NB4 (cell line): ENCODE measurements at regions not wholly inside any gene's neighbourhood (a gene's known extent, or its start where the extent isn't known, plus 50 kb on each side); places are given as distances from the start of the nearest gene placed in this dataset.
"Not testable (repeated sequence)": the region's sequence is repeated elsewhere in the genome, so short reads cannot be mapped to it uniquely, and the experiment has no call there.

Source experiments
- CTCF ChIP-seq: IDR thresholded peaks from one replicate; pipeline ENCODE4 v1.5.1; 2012; ENCODE audit warnings: low read depth, low read length
- MAX ChIP-seq: IDR thresholded peaks from 2 replicates; pipeline ENCODE4 v1.6.1; 2011; ENCODE audit warnings: low read depth, low read length
- POLR2A ChIP-seq: IDR thresholded peaks from 2 replicates; pipeline ENCODE4 v1.6.1; 2011; ENCODE audit warnings: mild to moderate bottlenecking; ENCODE audit not compliant: insufficient read length; ENCODE audit errors: extremely low read depth

GRCh38 chr17:27957446-27957793 is 64.3 kb upstream of the LYRM9 start:
- TF ChIP-seq CTCF, POLR2A, MAX: not testable (repeated sequence)
